ENCODE measurements at regions not wholly inside any gene's neighbourhood (a gene's known extent, or its start where the extent isn't known, plus 50 kb on each side); places are given as distances from the start of the nearest gene placed in this dataset.

GRCh38 chr7:76133164-76133775 lies 68.4 kb upstream of the SRRM3 start:
- TF ChIP-seq CTCF (IDR thresholded peaks at IDR 0.05; ENCODE audit: low read depth, low read length) (no peak), EZH2phosphoT487 (IDR thresholded peaks at IDR 0.05; ENCODE audit: low read depth) (no peak)

Data from OCI-LY3 (cell line).